ENCODE measurements at regions not wholly inside any gene's neighbourhood (a gene's known extent, or its start where the extent isn't known, plus 50 kb on each side); places are given as distances from the start of the nearest gene placed in this dataset.

GRCh38 chr12:73161970-73162369 lies 889.8 kb downstream of the TRHDE start:
- TF ChIP-seq CTCF (IDR thresholded peaks at IDR 0.05; ENCODE audit: low read depth, low read length, poor library complexity, severe bottlenecking) (no peak), EZH2phosphoT487 (IDR thresholded peaks at IDR 0.05; ENCODE audit: borderline replicate concordance, low read length) (no peak)

Measured in DOHH2 (cell line).